NB4 (cell line): ENCODE measurements at regions not wholly inside any gene's neighbourhood (a gene's known extent, or its start where the extent isn't known, plus 50 kb on each side); places are given as distances from the start of the nearest gene placed in this dataset.

Source experiments
- CTCF ChIP-seq: IDR thresholded peaks from one replicate; pipeline ENCODE4 v1.5.1; 2012; ENCODE audit warnings: low read depth, low read length
- MAX ChIP-seq: IDR thresholded peaks from 2 replicates; pipeline ENCODE4 v1.6.1; 2011; ENCODE audit warnings: low read depth, low read length
- MYC ChIP-seq: IDR thresholded peaks from 2 replicates; pipeline ENCODE4 v1.6.1; 2011; ENCODE audit warnings: low read depth, low read length
- POLR2A ChIP-seq: IDR thresholded peaks from 2 replicates; pipeline ENCODE4 v1.6.1; 2011; ENCODE audit warnings: mild to moderate bottlenecking; ENCODE audit not compliant: insufficient read length; ENCODE audit errors: extremely low read depth

- TF ChIP-seq POLR2A (no peak), MAX (no peak), CTCF (no peak), MYC (no peak)
Observed at GRCh38 chr3:90011596-90011995, 904.2 kb downstream of the EPHA3 start.
